CD4-positive, alpha-beta T cell treated with Interleukin-21 for 1 hour (primary cell): ENCODE measurements at regions not wholly inside any gene's neighbourhood (a gene's known extent, or its start where the extent isn't known, plus 50 kb on each side); places are given as distances from the start of the nearest gene placed in this dataset.
"Not testable (repeated sequence)": the region's sequence is repeated elsewhere in the genome, so short reads cannot be mapped to it uniquely, and the experiment has no call there.

Experiments used
- DNase-seq: peaks from one replicate; pipeline ENCODE4 v3.0.0-alpha.2; 2020

GRCh38 chr1:73029571-73029970 lies 747.2 kb upstream of the NEGR1 start:
- no peak for DNase-seq

- DNase-seq: no peak
These were observed 743.8 kb upstream of the NEGR1 start for GRCh38 chr1:73026114-73026513.

GRCh38 chr1:73009938-73010337 lies 727.6 kb upstream of the NEGR1 start:
- DNase-seq: no peak

- no peak for DNase-seq
These were observed 727.0 kb upstream of the NEGR1 start for GRCh38 chr1:73009311-73009710.

GRCh38 chr1:72997624-72998023 lies 715.3 kb upstream of the NEGR1 start:
- DNase-seq: no peak

GRCh38 chr1:72997041-72997440 lies 714.7 kb upstream of the NEGR1 start:
- DNase-seq: no peak

GRCh38 chr1:72987871-72988270 lies 705.5 kb upstream of the NEGR1 start:
- not testable (repeated sequence) for DNase-seq

GRCh38 chr1:72986591-72987290 lies 704.4 kb upstream of the NEGR1 start:
- no peak for DNase-seq

- DNase-seq: not testable (repeated sequence)
These were observed 702.7 kb upstream of the NEGR1 start for GRCh38 chr1:72985024-72985423.

- not testable (repeated sequence) for DNase-seq
These were observed 700.7 kb upstream of the NEGR1 start for GRCh38 chr1:72983011-72983410.

- no peak for DNase-seq
These were observed 687.1 kb upstream of the NEGR1 start for GRCh38 chr1:72969461-72969860.

- no peak for DNase-seq
These were observed 672.6 kb upstream of the NEGR1 start for GRCh38 chr1:72954943-72955342.

GRCh38 chr1:72950900-72951299 lies 668.6 kb upstream of the NEGR1 start:
- DNase-seq: not testable (repeated sequence)

- DNase-seq: no peak
These were observed 664.7 kb upstream of the NEGR1 start for GRCh38 chr1:72946903-72947499.

- no peak for DNase-seq
These were observed 659.7 kb upstream of the NEGR1 start for GRCh38 chr1:72942008-72942407.

GRCh38 chr1:72938408-72938807 lies 656.1 kb upstream of the NEGR1 start:
- no peak for DNase-seq

- no peak for DNase-seq
These were observed 655.6 kb upstream of the NEGR1 start for GRCh38 chr1:72937905-72938304.

- no peak for DNase-seq
These were observed 654.6 kb upstream of the NEGR1 start for GRCh38 chr1:72936942-72937341.

GRCh38 chr1:72936151-72936740 lies 653.9 kb upstream of the NEGR1 start:
- DNase-seq: no peak

- DNase-seq: no peak
These were observed 649.7 kb upstream of the NEGR1 start for GRCh38 chr1:72932025-72932424.

- DNase-seq: no peak
These were observed 648.2 kb upstream of the NEGR1 start for GRCh38 chr1:72930528-72930927.

- DNase-seq: no peak
These were observed 636.6 kb upstream of the NEGR1 start for GRCh38 chr1:72918940-72919339.

GRCh38 chr1:72917920-72918319 lies 635.6 kb upstream of the NEGR1 start:
- no peak for DNase-seq

- no peak for DNase-seq
These were observed 633.2 kb upstream of the NEGR1 start for GRCh38 chr1:72915581-72915980.

GRCh38 chr1:72911656-72912055 lies 629.3 kb upstream of the NEGR1 start:
- DNase-seq: no peak
